Esophagus muscularis mucosa (tissue), 3 donors: ENCODE measurements at regions not wholly inside any gene's neighbourhood (a gene's known extent, or its start where the extent isn't known, plus 50 kb on each side); places are given as distances from the start of the nearest gene placed in this dataset.

ENCODE experiments used
- CTCF ChIP-seq, 3 experiments: fragments of 200-600 bp in 2 of 3; fragments of 450-650 bp in 1 of 3; sonication (generic) in 2 of 3; IDR thresholded peaks; one replicate each; pipeline ENCODE4 v1.5.1; 2017 to 2019; ENCODE audit warnings: antibody characterized with exemption in 3 of 3, mild to moderate bottlenecking in 2 of 3, moderate library complexity in 1 of 3
- EP300 ChIP-seq: sonication (generic); formaldehyde crosslinking; IDR thresholded peaks from one replicate; pipeline ENCODE4 v1.6.1; 2017; ENCODE audit warnings: antibody characterized with exemption

GRCh38 chr2:120404274-120404673 is 58.3 kb downstream of the INHBB start:
- TF ChIP-seq EP300 = no peak
- TF ChIP-seq CTCF (IDR thresholded peaks at IDR 0.05) = no peak
